GM19023 (cell line): ENCODE measurements at regions not wholly inside any gene's neighbourhood (a gene's known extent, or its start where the extent isn't known, plus 50 kb on each side); places are given as distances from the start of the nearest gene placed in this dataset.

Source experiments
- ATAC-seq: cut with Tn5 transposase; IDR thresholded peaks from one replicate; pipeline ENCODE4 v1.9.1; 2021; ENCODE audit warnings: mild to moderate bottlenecking, moderate library complexity; ENCODE audit not compliant: unreplicated experiment

DNA sequence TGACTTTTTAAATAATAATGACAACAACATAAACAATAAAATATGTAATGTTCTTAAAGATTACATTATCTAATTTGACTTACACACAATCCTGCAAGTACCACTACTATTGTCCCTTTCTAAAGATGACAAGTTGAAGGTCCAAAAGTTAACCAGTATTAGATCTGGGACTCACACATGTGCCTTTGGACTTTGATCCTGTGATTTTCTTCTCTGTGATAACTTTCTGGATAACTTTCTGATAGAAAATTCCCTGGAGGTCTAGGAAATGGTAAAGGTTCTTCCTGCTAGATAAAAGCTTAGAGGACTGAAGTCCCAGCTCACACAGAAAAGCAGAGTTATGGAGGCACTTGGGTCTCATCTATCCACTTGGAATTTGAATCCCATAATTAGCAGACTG is 311.9 kb upstream of the KLHL29 start:
- ATAC-seq = no peak

DNA sequence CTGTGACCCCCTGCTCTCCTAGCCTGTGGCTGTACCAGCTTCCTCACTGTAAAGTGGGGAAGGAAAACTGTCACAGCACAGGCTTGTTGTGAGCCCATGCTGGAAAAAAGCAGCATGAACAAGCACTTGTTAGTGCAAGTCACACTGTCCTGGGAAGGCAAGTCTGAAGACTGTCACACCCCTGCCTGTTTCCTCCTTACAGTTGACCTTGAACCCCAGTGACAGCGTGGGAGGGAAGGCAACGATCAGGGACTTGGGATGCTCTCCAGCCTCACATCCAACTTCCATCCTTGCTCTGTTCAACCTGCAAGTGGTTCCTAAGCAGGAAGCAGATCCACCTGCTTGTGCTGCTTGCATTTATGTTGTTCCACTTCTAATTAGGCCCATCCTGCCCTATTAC is 311.3 kb upstream of the KLHL29 start:
- no peak for ATAC-seq

DNA sequence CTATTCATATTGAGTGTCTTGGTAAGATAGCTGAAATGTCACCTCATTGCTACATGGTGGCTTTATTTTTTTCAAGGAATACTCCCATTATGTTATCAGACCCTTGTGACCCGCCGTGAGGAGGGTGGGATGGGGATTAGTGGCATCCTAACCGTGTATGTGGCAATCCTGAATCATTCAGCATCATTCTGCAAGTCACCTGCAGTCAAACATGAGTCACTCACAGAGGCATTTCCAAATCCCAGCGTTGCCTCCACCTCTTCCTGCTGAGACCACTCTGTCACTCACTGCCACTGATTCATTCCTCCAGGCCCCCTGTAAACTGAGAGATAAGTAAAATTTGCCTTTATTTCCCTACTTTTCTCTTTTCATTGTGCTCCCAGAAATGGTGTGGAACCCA is 307.4 kb upstream of the KLHL29 start:
- ATAC-seq = no peak

DNA sequence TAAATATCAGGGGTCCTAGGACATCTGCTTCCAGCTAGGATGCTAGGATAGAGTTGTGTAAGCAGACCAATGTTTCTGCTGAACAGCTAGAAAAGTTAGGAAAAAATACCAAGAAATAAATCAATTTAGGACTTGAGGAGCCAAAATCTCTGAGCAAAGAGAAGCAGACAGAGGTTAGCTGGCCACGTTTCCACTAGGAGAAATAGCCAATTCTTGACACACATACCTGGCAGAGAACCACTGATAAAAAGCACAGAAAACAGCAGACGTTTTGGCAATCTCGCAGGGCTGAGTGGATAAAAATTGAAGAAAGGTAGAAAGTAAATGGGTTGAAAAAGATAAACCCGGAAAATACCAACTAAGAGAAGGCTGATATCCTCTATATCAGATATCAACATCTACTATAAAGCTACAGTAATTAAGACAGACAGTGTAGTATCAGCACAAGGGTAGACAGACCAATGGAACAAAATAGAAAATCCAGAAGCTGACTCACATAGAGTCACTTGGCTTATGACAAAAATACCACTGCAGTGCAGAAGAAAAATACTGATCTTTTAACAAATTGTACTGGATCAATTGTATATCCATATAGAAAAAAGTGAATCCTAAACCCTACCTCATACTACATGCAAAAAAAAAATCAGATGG is 306.1 kb upstream of the KLHL29 start:
- ATAC-seq = no peak

DNA sequence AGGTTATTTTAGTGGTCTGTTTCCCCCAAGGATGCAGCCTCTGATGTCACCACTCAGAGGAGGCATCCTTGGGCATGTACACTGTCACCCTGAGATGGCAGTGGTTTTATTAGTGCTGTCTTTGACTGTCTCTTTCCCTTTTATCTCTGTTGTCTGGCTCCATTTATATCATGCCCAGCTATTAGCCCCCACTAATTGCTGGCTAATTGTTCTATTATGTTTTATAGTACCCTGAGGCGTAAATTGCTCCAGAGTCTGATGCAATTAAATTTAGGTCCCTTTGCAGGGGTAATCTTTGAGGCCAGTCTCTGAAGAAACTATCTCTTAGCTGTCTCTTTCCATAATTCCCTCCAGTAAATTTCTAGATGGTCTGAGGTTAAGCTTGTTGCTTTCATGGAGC is 301.0 kb upstream of the KLHL29 start:
- ATAC-seq = no peak

DNA sequence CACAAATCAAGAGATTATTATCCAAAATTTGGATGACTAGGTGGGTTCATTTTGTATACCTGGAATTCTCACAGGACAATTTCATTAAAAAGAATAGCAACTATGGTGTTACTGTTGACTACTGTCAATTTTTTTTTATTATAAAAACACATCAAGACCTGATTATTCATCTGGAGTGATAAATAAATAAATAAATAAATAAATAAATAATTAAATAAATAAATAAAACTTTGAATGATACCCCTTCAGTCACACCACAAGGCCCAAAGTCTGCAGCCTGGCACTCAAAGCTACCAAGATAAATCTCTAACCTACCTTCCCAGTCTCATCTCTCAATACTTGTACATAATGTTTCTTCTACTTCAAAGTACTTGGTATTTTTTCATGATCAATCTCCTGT is 294.0 kb upstream of the KLHL29 start:
- no peak for ATAC-seq

DNA sequence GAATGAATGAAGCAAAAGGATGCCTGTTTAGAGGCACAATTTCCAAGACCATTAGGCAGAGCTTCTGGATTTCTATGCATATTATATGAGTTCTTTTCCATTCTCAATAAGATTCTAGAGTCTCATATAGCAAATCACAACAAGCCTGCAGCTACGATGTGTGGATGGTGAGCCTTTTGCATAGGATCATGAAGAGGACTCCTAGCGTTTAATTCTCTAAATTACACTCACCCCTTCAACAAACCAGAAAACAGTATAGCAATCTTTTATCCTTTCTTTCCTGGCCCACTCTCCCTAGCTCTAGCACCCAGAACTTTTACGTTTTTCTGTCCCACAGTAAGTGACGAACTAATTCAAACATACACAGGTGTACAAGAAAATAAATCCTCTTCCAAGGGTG is 293.1 kb upstream of the KLHL29 start:
- ATAC-seq = no peak

DNA sequence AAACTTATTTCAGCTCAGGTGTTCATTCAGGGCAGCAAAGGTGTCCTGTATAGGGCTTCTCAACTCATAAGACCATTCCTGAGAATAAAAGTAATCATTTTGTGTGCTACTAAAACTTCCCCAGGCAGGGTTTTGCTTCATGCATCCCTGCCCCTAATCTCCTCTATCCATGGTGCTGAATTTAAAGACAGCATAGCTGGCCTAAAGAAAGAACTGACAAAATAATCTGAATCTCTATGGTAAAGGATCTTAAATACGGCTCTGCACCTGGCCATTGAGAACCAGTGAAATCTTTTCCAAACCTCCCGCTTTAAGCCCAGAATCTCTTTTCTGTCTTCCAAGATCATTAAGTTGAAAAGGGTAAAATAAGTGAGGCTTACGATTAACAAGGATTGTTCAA is 292.1 kb upstream of the KLHL29 start:
- ATAC-seq = no peak

DNA sequence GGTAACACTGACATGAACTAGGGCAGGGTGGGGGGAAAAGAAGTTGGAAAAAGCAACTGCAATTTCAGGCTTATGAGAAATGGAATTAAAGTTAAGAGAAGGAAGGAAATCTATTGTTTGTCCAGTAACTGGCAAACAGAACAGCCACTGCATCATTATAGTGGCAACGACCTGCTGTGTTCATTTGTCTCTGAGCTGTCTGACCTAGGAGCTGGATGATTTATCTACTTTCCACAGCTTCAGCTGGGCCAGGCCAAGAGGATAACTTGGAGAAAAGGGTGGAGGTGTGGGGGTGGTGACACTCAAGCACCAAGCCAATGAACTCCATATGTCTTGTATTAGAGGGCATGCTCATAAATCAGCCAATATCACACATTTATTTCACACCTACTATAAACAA is 291.5 kb upstream of the KLHL29 start:
- no peak for ATAC-seq

DNA sequence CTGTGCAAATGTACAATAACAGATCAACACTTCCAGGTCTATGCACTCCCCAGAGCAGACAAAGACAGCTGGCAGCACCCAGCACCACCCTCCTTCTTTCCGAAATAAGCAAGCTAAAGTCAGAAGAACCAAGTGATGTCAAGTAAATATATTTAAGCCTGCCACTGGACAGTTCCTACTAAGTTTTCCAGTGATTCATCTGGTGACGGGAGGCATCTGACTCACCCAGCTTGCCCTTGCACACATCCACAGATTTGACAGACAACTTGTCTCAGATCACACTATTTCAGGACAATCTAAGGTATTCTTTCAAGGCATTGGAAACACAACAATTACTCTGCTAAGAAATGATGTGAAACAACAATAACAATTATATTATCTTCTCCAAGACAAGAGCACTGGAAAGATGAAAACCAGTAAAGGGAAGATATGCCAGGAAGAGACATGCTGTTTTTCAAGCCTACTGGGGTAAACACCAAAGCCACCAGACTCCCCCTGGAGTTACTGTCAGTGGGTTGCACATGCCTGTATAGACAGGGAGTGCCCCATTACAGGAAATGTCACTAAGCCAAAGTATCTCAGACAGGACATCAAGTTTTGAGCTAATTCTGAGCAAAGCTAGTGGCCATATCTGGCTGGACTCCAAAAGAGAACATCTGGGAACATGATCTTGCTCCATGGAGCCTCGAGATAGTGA is 287.9 kb upstream of the KLHL29 start:
- ATAC-seq = no peak

DNA sequence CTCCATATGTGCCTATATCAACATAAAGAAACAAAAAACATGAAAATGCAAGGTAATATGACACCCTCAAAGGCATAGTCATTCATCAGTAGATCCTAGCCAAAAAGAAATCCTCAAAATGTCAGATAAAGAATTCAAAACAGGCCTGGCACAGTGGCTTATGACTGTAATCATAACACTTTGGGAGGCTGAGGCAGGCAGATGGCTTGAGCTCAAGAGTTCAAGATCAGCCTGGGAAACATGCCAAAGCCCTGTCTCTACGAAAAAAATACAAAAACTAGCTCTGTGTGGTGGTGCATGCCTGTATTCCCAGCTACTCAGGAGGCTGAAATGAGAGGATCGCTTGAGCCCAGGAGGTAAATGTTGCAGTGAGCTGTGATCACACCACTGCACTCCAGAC is 284.6 kb upstream of the KLHL29 start:
- ATAC-seq = no peak

DNA sequence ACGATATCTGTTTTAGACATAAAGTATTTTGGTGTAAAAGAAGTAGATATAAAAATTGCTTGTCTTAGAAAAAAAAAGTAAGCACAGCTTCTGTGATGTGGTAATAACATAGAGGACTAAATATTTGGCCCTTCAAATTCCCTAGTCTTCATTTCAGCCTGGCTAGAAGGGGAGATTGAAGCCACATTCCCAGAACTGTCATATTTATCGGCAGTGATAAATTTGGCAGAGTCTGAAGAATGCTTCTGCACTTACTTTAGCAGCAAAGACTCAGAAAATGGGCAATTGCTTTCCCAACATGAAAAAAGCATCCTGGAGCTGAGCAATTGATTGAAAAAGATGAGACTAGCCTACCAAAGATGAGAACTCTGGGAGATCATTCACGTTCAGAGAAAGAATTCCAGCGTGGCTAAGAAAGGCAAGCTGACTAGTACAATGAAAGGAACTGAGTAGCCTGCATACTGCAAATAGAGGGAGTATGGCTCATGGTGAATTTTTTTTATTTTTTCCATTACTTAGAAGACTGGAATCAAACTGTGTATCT is 278.7 kb upstream of the KLHL29 start:
- no peak for ATAC-seq

DNA sequence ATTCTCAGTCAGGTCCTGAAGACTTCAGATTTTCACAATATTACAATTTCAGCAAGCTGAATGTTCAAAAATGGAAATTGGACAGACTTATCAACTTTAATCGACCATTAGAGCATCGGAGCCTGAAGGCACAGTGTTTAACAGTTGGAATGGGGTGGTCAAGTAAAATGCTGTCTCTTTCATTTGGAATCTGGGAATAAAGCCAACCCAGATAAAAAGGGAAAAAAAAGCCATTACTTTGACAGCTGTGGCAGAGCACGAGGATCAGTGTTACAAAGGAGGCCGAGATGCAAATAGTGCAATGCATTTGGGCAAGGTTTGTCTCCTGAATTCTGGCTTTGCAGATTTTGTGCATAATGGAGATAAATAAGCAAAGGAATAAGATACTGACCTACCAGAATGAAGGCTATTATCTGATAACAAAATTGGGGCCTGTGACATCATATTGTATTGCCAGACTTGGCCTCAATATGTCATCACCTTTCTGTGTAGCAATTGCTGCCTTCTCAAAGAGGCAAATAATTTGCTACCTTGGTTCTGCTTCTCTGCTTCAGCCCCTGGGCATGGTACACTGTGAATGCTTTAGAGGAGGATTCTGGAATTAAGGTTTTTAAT is 277.5 kb upstream of the KLHL29 start:
- no peak for ATAC-seq

DNA sequence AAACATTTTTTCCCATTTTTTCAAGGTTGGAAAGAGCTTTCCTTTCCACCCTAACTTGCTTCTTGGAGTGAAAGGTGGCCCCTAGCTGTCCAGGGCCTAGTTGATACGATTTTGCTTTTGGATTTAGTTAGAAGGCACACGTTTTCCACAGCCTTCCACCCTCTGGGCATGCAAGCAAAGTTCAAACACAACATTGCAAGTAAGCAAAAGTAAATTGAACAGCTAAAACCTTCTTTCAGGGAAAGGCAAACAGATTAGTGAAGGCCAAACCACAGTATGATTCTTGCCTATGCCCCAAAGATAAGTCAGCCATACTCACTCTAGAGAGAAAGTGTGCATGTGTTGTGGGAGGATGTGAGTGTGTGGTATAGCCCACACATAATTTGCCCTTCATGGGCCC is 273.7 kb upstream of the KLHL29 start:
- ATAC-seq = no peak

DNA sequence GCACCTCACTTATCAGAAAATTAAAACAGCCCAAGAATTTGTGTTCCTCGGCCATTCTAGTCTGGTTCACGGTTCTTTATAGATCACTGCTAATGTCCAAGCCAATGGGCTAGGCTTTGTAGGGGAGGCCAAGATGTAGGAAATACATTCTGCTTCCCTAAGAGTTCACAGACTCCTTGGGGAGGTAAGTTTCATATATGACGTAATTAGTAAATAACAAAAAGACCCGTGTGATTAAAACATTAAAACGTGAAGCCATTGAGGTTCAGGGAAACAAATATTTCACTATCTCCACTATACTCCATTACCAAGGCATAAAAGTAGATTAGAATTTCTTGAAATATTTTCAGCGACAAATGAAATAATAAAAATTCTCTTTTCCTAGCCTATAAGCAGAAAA is 272.5 kb upstream of the KLHL29 start:
- no peak for ATAC-seq

DNA sequence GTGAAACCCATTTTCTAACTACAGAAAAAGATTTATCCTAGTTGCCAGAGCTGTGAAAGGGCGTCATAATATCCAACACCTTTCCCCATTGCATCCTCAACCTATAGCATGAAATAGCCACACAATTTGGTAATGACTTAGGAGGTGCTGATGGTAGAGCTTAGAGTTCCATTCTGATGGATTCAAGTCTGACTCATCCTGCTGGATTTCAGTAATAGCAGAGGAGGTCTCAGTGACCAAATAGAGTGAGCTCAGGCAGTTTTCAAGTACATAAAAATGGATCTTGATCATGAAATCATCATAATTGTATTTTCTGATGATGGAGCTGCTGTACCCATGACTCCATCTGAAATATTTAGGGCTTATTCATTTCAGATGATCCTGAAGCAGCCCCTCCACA is 270.7 kb upstream of the KLHL29 start:
- ATAC-seq = no peak

DNA sequence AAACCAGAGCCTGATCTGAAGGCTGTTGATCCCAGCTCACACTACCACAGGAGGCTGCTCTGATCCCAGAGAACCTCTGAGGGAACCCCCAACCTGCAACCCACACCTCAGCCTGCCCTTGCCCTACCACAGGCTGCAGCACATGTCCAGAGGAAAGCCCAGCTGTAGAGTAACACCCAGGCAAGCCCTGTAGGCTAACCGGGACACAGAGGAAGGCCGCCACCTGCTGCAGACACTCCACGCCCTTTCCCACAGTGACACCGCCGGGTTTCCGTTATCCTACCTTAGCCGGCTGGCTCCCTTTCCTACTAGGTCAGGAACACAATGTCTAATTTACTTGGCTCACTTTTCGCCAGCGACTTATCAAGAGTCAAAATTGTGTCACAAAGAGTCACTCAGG is 266.7 kb upstream of the KLHL29 start:
- no peak for ATAC-seq

DNA sequence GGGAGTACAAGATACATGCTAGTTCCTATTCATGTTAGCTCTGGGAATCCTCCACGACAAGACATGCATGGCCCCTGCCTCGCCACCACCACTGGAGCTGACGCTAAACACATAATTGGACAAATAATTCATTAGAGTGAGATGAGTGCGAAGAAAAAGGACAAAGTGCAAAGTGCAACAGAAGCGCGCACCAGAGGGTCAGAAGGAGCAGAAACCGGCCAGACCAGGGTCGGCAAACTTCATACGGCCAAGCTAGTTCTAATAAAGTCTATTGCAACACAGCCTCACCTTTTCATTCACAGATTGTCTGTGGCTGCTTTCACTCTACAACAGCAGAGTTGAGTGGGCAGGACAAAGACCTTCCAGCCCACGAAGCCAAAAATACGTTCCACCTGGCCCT is 266.1 kb upstream of the KLHL29 start:
- no peak for ATAC-seq

DNA sequence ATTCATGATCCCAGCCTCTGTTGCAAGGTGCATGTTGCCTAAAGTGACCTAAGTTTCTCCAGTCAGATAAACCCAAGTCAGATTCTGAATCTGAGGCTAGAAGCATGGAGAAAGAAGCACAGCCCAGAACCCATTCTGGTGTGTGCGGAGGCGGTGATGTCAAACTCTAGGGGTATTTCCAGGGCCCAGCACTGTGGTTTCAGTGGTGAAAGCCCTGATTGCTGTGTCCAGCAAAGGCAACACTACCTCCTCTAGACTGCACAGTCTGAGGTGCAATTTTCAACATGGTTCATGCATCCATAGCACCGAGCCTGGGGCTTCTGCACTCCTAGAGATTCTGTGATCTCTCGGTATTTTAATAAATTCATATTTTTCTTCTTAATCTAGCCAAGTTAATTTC is 264.8 kb upstream of the KLHL29 start:
- no peak for ATAC-seq

DNA sequence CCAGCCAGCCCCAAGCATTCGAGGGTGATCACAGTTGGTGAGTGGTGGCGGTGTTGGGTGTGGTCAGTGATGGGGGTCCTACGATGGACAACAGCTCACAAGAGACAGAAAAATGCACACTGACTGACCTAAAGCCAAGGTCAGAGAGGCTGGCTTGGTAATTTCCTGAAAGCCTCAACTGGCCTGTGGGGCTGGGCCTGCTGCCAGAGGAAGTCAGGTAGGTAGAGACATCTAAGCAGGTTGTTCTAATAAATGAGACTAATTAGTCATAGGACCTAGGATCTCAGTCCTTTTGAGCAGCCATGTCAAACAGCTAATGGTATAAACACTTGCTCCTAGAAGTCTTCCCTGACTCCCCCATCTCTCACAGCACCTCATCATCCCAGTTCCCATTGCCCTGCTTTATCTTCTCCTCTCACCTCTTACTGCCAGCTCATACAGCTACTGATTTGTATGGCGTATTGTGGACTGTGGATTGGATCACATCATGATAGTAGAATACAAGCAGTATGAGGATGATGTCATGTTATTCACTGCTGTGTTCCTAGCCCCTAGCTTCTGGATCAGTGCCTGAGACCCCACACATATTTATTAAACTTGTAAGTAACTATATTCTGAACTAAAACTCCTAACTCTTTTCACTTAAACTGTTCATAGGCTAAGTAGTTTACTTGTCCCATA is 262.9 kb upstream of the KLHL29 start:
- ATAC-seq = no peak

DNA sequence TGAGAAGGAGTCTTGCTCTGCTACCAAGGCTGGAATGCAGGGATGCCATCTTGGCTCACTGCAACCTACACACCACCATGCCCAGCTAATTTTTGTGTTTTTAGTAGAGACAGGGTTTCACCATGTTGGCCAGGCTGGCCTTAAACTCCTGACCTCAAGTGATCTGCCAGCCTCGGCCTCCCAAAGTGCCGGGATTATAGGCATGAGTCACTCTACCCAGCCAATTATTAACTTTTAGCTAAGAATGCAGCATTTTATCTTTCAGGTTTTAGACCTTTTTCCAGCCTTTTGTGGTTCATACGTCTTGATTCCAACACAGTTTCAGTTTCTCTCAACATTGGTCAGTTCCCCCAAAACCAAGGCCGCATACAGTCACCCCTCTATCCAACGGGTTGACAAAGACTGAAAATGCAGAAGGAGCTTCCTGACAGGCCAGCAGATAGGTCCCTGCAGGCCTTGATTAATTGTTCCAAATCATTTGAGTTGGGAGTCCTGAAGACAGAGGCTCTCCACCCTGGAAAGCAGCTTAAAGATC is 262.2 kb upstream of the KLHL29 start:
- ATAC-seq = no peak
